ENCODE measurements at regions not wholly inside any gene's neighbourhood (a gene's known extent, or its start where the extent isn't known, plus 50 kb on each side); places are given as distances from the start of the nearest gene placed in this dataset.

- H3K27ac Mint-ChIP-seq (ENCODE audit: unreplicated experiment) = no peak overlapping the region
- no peak for TF ChIP-seq EZH2 (IDR thresholded peaks at IDR 0.05; ENCODE audit: insufficient read depth, low read length)
- TF ChIP-seq, protein P1, sequence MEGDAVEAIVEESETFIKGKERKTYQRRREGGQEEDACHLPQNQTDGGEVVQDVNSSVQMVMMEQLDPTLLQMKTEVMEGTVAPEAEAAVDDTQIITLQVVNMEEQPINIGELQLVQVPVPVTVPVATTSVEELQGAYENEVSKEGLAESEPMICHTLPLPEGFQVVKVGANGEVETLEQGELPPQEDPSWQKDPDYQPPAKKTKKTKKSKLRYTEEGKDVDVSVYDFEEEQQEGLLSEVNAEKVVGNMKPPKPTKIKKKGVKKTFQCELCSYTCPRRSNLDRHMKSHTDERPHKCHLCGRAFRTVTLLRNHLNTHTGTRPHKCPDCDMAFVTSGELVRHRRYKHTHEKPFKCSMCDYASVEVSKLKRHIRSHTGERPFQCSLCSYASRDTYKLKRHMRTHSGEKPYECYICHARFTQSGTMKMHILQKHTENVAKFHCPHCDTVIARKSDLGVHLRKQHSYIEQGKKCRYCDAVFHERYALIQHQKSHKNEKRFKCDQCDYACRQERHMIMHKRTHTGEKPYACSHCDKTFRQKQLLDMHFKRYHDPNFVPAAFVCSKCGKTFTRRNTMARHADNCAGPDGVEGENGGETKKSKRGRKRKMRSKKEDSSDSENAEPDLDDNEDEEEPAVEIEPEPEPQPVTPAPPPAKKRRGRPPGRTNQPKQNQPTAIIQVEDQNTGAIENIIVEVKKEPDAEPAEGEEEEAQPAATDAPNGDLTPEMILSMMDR (IDR thresholded peaks at IDR 0.05; ENCODE audit: insufficient read depth, low read depth, low read length) = no peak
- FAIRE-seq (no peak), DNase-seq (ENCODE audit: low read depth) (no peak)
- H3K36me3 ChIP-seq (ENCODE audit: insufficient read depth, low read length) = no peaks in the 10 kb centered on the region
- H3K4me3 ChIP-seq (ENCODE audit: insufficient read depth, low read depth, low read length) = no peak overlapping the region
- H3K27ac ChIP-seq (ENCODE audit: low read depth, low read length) = no peak overlapping the region
- H3K79me2 ChIP-seq (ENCODE audit: insufficient read depth, low read length) = no peaks in the 10 kb centered on the region
- no peaks in the 10 kb centered on the region for H3K9me3 ChIP-seq (ENCODE audit: insufficient read depth, low read depth, low read length)
- H3K4me3 Mint-ChIP-seq (ENCODE audit: unreplicated experiment) = no peak overlapping the region
- H4K20me1 ChIP-seq (ENCODE audit: insufficient read depth, low read length) = no peaks in the 10 kb centered on the region
- peaks cover 3% of the 10 kb centered on the region for H3K4me1 Mint-ChIP-seq (ENCODE audit: low read depth, unreplicated experiment)
- peaks cover 3% of the 10 kb centered on the region for H3K27me3 Mint-ChIP-seq (ENCODE audit: low read depth, unreplicated experiment)
- H2AFZ ChIP-seq (ENCODE audit: low read depth, low read length) = no peak overlapping the region
- no peak overlapping the region for H3K9ac ChIP-seq (ENCODE audit: low read length)
- H3K4me2 ChIP-seq (ENCODE audit: low read length) = no peak overlapping the region
- no peaks in the 10 kb centered on the region for H3K36me3 Mint-ChIP-seq (ENCODE audit: low read depth, unreplicated experiment)
- peaks cover 2% of the 10 kb centered on the region for H3K9me3 Mint-ChIP-seq (ENCODE audit: unreplicated experiment)
- H3K4me1 ChIP-seq (ENCODE audit: insufficient read depth, low read length) = no peaks in the 10 kb centered on the region
- no peaks in the 10 kb centered on the region for H3K27me3 ChIP-seq (ENCODE audit: insufficient read depth, low read length)
Measured at GRCh38 chr9:108727580-108728111, 128.1 kb downstream of the ACTL7B start.

GRCh38 chr9:108724652-108725051 lies 131.1 kb downstream of the ACTL7B start:
- Mint-ChIP-seq H3K4me1 (ENCODE audit: low read depth, unreplicated experiment) (peaks cover 3% of the 10 kb centered on the region), H3K36me3 (ENCODE audit: low read depth, unreplicated experiment) (no peaks in the 10 kb centered on the region), H3K27me3 (ENCODE audit: low read depth, unreplicated experiment) (peaks cover 5% of the 10 kb centered on the region), H3K9me3 (ENCODE audit: unreplicated experiment) (no peaks in the 10 kb centered on the region), H3K4me3 (ENCODE audit: unreplicated experiment) (no peak overlapping the region), H3K27ac (ENCODE audit: unreplicated experiment) (no peak overlapping the region)
- FAIRE-seq = no peak
- no peak overlapping the region for H2AFZ ChIP-seq (ENCODE audit: low read depth, low read length)
- H3K9ac ChIP-seq (ENCODE audit: low read length) = no peak overlapping the region
- no peaks in the 10 kb centered on the region for H3K4me1 ChIP-seq (ENCODE audit: insufficient read depth, low read length)
- no peaks in the 10 kb centered on the region for H4K20me1 ChIP-seq (ENCODE audit: insufficient read depth, low read length)
- H3K36me3 ChIP-seq (ENCODE audit: insufficient read depth, low read length) = no peaks in the 10 kb centered on the region
- H3K4me2 ChIP-seq (ENCODE audit: low read length) = no peak overlapping the region
- TF ChIP-seq, protein P1 (IDR thresholded peaks at IDR 0.05; ENCODE audit: insufficient read depth, low read depth, low read length) = no peak
- TF ChIP-seq EZH2 (IDR thresholded peaks at IDR 0.05; ENCODE audit: insufficient read depth, low read length) = no peak
- H3K27ac ChIP-seq (ENCODE audit: low read depth, low read length) = no peak overlapping the region
- H3K9me3 ChIP-seq (ENCODE audit: insufficient read depth, low read depth, low read length) = no peaks in the 10 kb centered on the region
- DNase-seq (ENCODE audit: low read depth) = no peak
- no peaks in the 10 kb centered on the region for H3K27me3 ChIP-seq (ENCODE audit: insufficient read depth, low read length)
- H3K79me2 ChIP-seq (ENCODE audit: insufficient read depth, low read length) = no peaks in the 10 kb centered on the region
- no peak overlapping the region for H3K4me3 ChIP-seq (ENCODE audit: insufficient read depth, low read depth, low read length)

GRCh38 chr9:108724122-108724521 lies 131.7 kb downstream of the ACTL7B start:
- H3K9me3 ChIP-seq (ENCODE audit: insufficient read depth, low read depth, low read length) = no peaks in the 10 kb centered on the region
- Mint-ChIP-seq H3K27me3 (ENCODE audit: low read depth, unreplicated experiment) (peaks cover 5% of the 10 kb centered on the region), H3K4me1 (ENCODE audit: low read depth, unreplicated experiment) (peaks cover 3% of the 10 kb centered on the region), H3K27ac (ENCODE audit: unreplicated experiment) (no peak overlapping the region), H3K9me3 (ENCODE audit: unreplicated experiment) (no peaks in the 10 kb centered on the region), H3K36me3 (ENCODE audit: low read depth, unreplicated experiment) (no peaks in the 10 kb centered on the region), H3K4me3 (ENCODE audit: unreplicated experiment) (no peak overlapping the region)
- no peak overlapping the region for H3K27ac ChIP-seq (ENCODE audit: low read depth, low read length)
- H4K20me1 ChIP-seq (ENCODE audit: insufficient read depth, low read length) = no peaks in the 10 kb centered on the region
- H3K36me3 ChIP-seq (ENCODE audit: insufficient read depth, low read length) = no peaks in the 10 kb centered on the region
- H2AFZ ChIP-seq (ENCODE audit: low read depth, low read length) = no peak overlapping the region
- H3K4me1 ChIP-seq (ENCODE audit: insufficient read depth, low read length) = no peaks in the 10 kb centered on the region
- no peak overlapping the region for H3K9ac ChIP-seq (ENCODE audit: low read length)
- no peak overlapping the region for H3K4me3 ChIP-seq (ENCODE audit: insufficient read depth, low read depth, low read length)
- DNase-seq (ENCODE audit: low read depth) = no peak
- TF ChIP-seq EZH2 (IDR thresholded peaks at IDR 0.05; ENCODE audit: insufficient read depth, low read length) = no peak
- TF ChIP-seq, protein P1 (IDR thresholded peaks at IDR 0.05; ENCODE audit: insufficient read depth, low read depth, low read length) = no peak
- no peaks in the 10 kb centered on the region for H3K79me2 ChIP-seq (ENCODE audit: insufficient read depth, low read length)
- no peak overlapping the region for H3K4me2 ChIP-seq (ENCODE audit: low read length)
- FAIRE-seq = no peak
- H3K27me3 ChIP-seq (ENCODE audit: insufficient read depth, low read length) = no peaks in the 10 kb centered on the region

All from astrocyte (in vitro differentiated cells and primary cell).